ENCODE measurements at regions not wholly inside any gene's neighbourhood (a gene's known extent, or its start where the extent isn't known, plus 50 kb on each side); places are given as distances from the start of the nearest gene placed in this dataset.

- Histone ChIP-seq H3K4me3 (no peak overlapping the region), H3K36me3 (ENCODE audit: low read depth) (no peaks in the 10 kb centered on the region), H3K9me2 (ENCODE audit: insufficient read depth) (no peaks in the 10 kb centered on the region), H3K4me2 (no peak overlapping the region), H3K9me3 (ENCODE audit: insufficient read depth, low read depth) (no peaks in the 10 kb centered on the region), H3K27ac (no peak overlapping the region), H3K27me3 (ENCODE audit: insufficient read depth, low read depth) (no peaks in the 10 kb centered on the region), H4K20me1 (ENCODE audit: insufficient read depth) (no peaks in the 10 kb centered on the region), H2AFZ (no peak overlapping the region), H3F3A (ENCODE audit: insufficient read depth, low read depth) (no peaks in the 10 kb centered on the region), H3K79me2 (ENCODE audit: low read depth) (no peaks in the 10 kb centered on the region), H3K4me1 (replicated peaks; ENCODE audit: insufficient read depth) (no peaks in the 10 kb centered on the region)
- no peak for DNase-seq
- intact Hi-C loops (cut with micrococcal nuclease; ENCODE audit: unreplicated experiment): no loop called here
- TF ChIP-seq EZH2 (IDR thresholded peaks at IDR 0.05; ENCODE audit: low read depth) (no peak), CTCF (conservative IDR thresholded peaks at IDR 0.05) (no peak)
- CTCF ChIA-PET: no interaction called here
- no TSS peak for BruUV-seq (replicated peaks)
- POLR2A ChIA-PET (ENCODE audit: unreplicated experiment): no interaction called here
Measured at GRCh38 chr10:8992009-8992408, 937.5 kb downstream of the GATA3 start.

DNA sequence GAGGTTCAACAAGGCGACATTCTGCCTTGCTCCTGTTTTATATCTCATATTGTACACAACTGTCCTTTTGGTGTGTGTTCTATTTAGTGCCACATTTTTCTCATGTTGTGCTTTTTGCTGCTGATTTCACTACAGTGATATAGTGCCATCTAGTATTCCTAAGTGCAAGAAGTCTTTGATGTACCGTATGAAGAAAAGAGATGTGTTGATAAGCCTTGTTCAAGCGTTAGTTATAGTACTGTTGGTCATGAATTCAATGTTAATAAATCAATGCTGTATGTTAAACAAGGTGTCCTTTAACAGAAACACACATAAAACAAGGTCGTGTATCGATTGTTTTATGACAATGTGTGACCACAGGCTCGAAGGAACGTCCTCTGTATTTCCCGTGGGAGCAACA, 939.4 kb downstream of the GATA3 start:
- Histone ChIP-seq H3K9me2 (ENCODE audit: insufficient read depth) (no peaks in the 10 kb centered on the region), H3K4me3 (no peak overlapping the region), H4K20me1 (ENCODE audit: insufficient read depth) (no peaks in the 10 kb centered on the region), H2AFZ (no peak overlapping the region), H3K27ac (no peak overlapping the region), H3K36me3 (ENCODE audit: low read depth) (no peaks in the 10 kb centered on the region), H3K79me2 (ENCODE audit: low read depth) (no peaks in the 10 kb centered on the region), H3K9me3 (ENCODE audit: insufficient read depth, low read depth) (no peaks in the 10 kb centered on the region), H3K4me2 (no peak overlapping the region), H3K4me1 (replicated peaks; ENCODE audit: insufficient read depth) (no peaks in the 10 kb centered on the region), H3K27me3 (ENCODE audit: insufficient read depth, low read depth) (no peaks in the 10 kb centered on the region), H3F3A (ENCODE audit: insufficient read depth, low read depth) (no peaks in the 10 kb centered on the region)
- CTCF ChIA-PET: no interaction called here
- BruUV-seq (replicated peaks): no TSS peak
- no peak for DNase-seq
- intact Hi-C loops (cut with micrococcal nuclease; ENCODE audit: unreplicated experiment): no loop called here
- POLR2A ChIA-PET (ENCODE audit: unreplicated experiment): no interaction called here
- no peak for TF ChIP-seq EZH2 (IDR thresholded peaks at IDR 0.05; ENCODE audit: low read depth)
- no peak for TF ChIP-seq CTCF (conservative IDR thresholded peaks at IDR 0.05)

DNA sequence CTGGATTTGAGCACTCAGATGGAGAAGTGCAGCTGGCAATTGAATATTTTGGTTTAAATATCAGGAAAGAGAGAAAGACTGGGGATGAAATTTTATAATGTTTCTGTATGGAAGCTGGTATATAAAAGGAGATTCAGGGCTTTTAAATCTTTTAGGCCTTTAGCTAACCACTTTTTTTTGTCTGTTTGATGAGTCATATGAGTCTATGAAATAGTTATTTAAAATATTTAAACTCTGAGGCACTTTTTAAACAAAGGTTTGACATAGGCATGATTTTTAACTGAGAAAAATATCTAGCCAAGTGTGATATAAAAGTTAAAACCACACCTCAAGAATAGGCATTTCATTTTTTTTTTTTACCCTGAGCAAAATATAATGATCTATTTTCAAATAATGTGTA, 944.3 kb downstream of the GATA3 start:
- intact Hi-C loops (cut with micrococcal nuclease; ENCODE audit: unreplicated experiment): no loop called here
- Histone ChIP-seq H3K36me3 (ENCODE audit: low read depth) (no peaks in the 10 kb centered on the region), H3K4me1 (replicated peaks; ENCODE audit: insufficient read depth) (no peaks in the 10 kb centered on the region), H3K9me3 (ENCODE audit: insufficient read depth, low read depth) (no peaks in the 10 kb centered on the region), H3K4me3 (no peak overlapping the region), H3K27me3 (ENCODE audit: insufficient read depth, low read depth) (no peaks in the 10 kb centered on the region), H4K20me1 (ENCODE audit: insufficient read depth) (no peaks in the 10 kb centered on the region), H3K4me2 (no peak overlapping the region), H3K27ac (no peak overlapping the region), H3K9me2 (ENCODE audit: insufficient read depth) (no peaks in the 10 kb centered on the region), H2AFZ (no peak overlapping the region), H3K79me2 (ENCODE audit: low read depth) (no peaks in the 10 kb centered on the region), H3F3A (ENCODE audit: insufficient read depth, low read depth) (no peaks in the 10 kb centered on the region)
- no TSS peak for BruUV-seq (replicated peaks)
- ChIA-PET POLR2A (ENCODE audit: unreplicated experiment) (no interaction called here), CTCF (no interaction called here)
- TF ChIP-seq EZH2 (IDR thresholded peaks at IDR 0.05; ENCODE audit: low read depth) (no peak), CTCF (conservative IDR thresholded peaks at IDR 0.05) (no peak)
- DNase-seq: no peak
